ENCODE measurements at regions not wholly inside any gene's neighbourhood (a gene's known extent, or its start where the extent isn't known, plus 50 kb on each side); places are given as distances from the start of the nearest gene placed in this dataset.

DNA sequence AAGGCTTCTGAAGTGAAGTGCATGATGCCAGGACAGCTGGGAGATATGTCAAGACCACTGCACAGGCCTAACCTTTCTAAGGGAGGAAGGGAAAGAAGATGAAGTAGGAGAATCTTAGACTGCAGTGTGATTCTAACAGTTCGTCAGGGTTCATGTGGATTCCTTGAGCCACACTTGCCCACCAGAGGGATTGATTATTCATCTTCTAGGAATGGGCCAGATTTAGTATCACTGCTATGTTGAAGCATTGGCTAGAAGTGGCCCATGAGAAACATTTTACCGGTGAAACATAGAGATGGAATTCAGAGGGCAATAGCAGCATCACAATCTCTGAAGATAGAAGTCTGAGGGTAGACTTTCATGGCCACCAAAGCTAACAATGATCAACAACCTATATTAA is 550.8 kb upstream of the SLITRK1 start:
- no peak for DNase-seq
- TF ChIP-seq POLR2A (IDR thresholded peaks at IDR 0.05), result no peak
- Histone ChIP-seq H3K36me3 (no peaks in the 10 kb centered on the region), H3K9me3 (peaks cover 0 to 7% (median 0%) of the 10 kb centered on the region in 12 donors), H3K4me1 (no peaks in the 10 kb centered on the region), H3K4me3 (no peak overlapping the region), H3K27me3 (no peaks in the 10 kb centered on the region), H3K27ac (no peak overlapping the region)
- ATAC-seq, result no peak
- intact Hi-C loops (cut with DNase I), result no loop called here
- whole genome bisulfite sequencing, 4 donors, result 83 to 90% (median 87%) methylated on average over 2 of the region's 2 CpGs

DNA sequence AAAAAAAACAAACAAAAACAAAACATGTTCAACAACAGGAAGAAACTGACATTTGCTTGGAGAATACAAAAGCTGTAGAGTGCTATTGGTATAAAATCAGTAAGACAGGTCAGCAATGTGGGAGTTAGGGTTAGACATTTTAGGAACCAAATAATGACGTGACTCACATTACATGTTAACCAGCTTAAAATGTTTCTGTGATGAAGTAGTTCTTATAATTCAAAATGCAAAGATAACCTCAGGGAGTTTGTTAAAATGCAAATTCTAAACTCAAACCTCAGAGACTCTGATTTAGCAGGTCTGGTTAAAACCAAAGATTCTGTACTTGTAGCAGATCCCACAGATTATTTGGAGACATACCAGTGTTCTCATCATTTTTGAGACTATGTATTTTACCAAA is 549.4 kb upstream of the SLITRK1 start:
- TF ChIP-seq, protein P1, sequence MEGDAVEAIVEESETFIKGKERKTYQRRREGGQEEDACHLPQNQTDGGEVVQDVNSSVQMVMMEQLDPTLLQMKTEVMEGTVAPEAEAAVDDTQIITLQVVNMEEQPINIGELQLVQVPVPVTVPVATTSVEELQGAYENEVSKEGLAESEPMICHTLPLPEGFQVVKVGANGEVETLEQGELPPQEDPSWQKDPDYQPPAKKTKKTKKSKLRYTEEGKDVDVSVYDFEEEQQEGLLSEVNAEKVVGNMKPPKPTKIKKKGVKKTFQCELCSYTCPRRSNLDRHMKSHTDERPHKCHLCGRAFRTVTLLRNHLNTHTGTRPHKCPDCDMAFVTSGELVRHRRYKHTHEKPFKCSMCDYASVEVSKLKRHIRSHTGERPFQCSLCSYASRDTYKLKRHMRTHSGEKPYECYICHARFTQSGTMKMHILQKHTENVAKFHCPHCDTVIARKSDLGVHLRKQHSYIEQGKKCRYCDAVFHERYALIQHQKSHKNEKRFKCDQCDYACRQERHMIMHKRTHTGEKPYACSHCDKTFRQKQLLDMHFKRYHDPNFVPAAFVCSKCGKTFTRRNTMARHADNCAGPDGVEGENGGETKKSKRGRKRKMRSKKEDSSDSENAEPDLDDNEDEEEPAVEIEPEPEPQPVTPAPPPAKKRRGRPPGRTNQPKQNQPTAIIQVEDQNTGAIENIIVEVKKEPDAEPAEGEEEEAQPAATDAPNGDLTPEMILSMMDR (IDR thresholded peaks at IDR 0.05), result no peak
- TF ChIP-seq POLR2A (IDR thresholded peaks at IDR 0.05), result no peak
- H3K4me3 ChIP-seq, result no peak overlapping the region
- intact Hi-C loops (cut with DNase I), result no loop called here
- DNase-seq (no peak), ATAC-seq (no peak)
- no peaks in the 10 kb centered on the region for H3K36me3 ChIP-seq
- H3K27ac ChIP-seq, result no peak overlapping the region
- H3K4me1 ChIP-seq, result no peaks in the 10 kb centered on the region
- 29 to 57% (median 50%) methylated on average over 1 of the region's 1 CpG for WGBS, 4 donors
- peaks cover 0 to 9% (median 0%) of the 10 kb centered on the region in 12 donors for H3K9me3 ChIP-seq
- no peaks in the 10 kb centered on the region for H3K27me3 ChIP-seq

DNA sequence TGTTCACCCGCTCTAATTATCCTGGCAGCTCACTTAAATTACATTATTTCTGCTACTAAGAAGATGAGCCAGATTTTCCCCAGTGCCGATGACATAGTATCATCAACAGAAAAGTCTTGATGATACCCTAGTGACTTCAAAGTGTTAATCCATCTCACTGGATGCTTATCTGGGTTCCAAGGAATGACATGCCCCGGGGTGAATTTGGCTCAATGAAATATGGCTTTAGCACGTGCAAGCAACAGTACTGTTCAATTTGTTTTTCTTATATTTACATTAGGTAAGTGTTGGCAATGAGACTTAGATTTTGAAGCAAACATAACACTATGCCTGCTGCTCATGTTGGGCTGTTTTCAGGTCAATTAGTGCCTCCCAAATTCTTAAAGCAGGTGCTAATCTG is 548.2 kb upstream of the SLITRK1 start:
- Histone ChIP-seq H3K4me1 (no peaks in the 10 kb centered on the region), H3K9me3 (peaks cover 0 to 9% (median 0%) of the 10 kb centered on the region in 12 donors), H3K27ac (no peak overlapping the region), H3K4me3 (no peak overlapping the region), H3K36me3 (no peaks in the 10 kb centered on the region), H3K27me3 (no peaks in the 10 kb centered on the region)
- WGBS, 4 donors, result 37 to 48% (median 44%) methylated on average over 4 of the region's 4 CpGs
- no peak for ATAC-seq
- no peak for TF ChIP-seq POLR2A (IDR thresholded peaks at IDR 0.05)
- TF ChIP-seq, protein P1 (IDR thresholded peaks at IDR 0.05), result no peak
- intact Hi-C loops (cut with DNase I), result no loop called here
- DNase-seq, result no peak

GRCh38 chr13:84430015-84430414 is 547.7 kb upstream of the SLITRK1 start:
- TF ChIP-seq, protein P1 (IDR thresholded peaks at IDR 0.05), result no peak
- no peak for TF ChIP-seq POLR2A (IDR thresholded peaks at IDR 0.05)
- Histone ChIP-seq H3K27ac (no peak overlapping the region), H3K27me3 (no peaks in the 10 kb centered on the region), H3K36me3 (no peaks in the 10 kb centered on the region), H3K4me1 (no peaks in the 10 kb centered on the region), H3K9me3 (peaks cover 0 to 9% (median 0%) of the 10 kb centered on the region in 12 donors), H3K4me3 (no peak overlapping the region)
- DNase-seq (no peak), ATAC-seq (no peak)
- 42 to 55% (median 48%) methylated on average over 2 of the region's 2 CpGs for WGBS, 4 donors
- intact Hi-C loops (cut with DNase I), result no loop called here

DNA sequence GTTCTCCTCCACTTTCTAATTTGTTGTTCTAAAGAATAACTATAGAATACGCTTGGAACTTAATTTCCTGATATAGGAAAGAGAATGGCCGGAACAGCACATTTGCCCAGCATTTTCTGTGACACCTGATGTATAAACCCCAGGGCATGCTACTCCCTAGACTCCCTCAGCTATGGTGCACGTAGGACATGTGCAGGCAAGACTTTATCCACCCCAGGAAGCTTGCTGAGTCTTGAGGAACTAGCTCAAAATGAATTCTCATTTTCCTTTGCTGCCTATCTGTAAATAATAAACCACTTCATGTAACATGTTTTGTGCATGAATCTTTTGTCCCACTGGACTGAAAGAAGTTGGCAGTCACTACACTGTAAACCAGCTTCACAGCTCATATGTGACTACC is 535.8 kb upstream of the SLITRK1 start:
- no peak overlapping the region for H3K4me3 ChIP-seq
- intact Hi-C loops (cut with DNase I), result no loop called here

More for the DNA sequence above, 535.8 kb upstream of the SLITRK1 start:
- DNase-seq (no peak), ATAC-seq (no peak)
- Histone ChIP-seq H3K4me1 (no peaks in the 10 kb centered on the region), H3K27ac (no peak overlapping the region), H3K27me3 (no peaks in the 10 kb centered on the region), H3K9me3 (peaks cover 0 to 3% (median 0%) of the 10 kb centered on the region in 12 donors), H3K36me3 (no peaks in the 10 kb centered on the region)
- 46 to 81% (median 60%) methylated on average over 3 of the region's 3 CpGs for WGBS, 4 donors
- no peak for TF ChIP-seq POLR2A (IDR thresholded peaks at IDR 0.05)
- TF ChIP-seq, protein P1 (IDR thresholded peaks at IDR 0.05), result no peak
